Stimulated activated effector memory CD8-positive, alpha-beta T cell treated with anti-CD3 and anti-CD28 coated beads, Interleukin-12 subunit alpha, Interleukin-12 subunit beta, amount 100 ng/mL, for 72 hours (primary cell): ENCODE measurements at regions not wholly inside any gene's neighbourhood (a gene's known extent, or its start where the extent isn't known, plus 50 kb on each side); places are given as distances from the start of the nearest gene placed in this dataset.

Source experiments
- ATAC-seq: fragments of 150-1000 bp; cut with Tn5 transposase; 2 replicates; pipeline ENCODE4 v1.10.0; 2021
- DNase-seq, 2 donors: peaks; one replicate each; pipeline ENCODE4 v3.0.0; 2021 to 2022; ENCODE audit warnings: low spot score in 2 of 2
- H3K27ac Mint-ChIP-seq: one replicate; pipeline ENCODE4 v1.8.0; 2022; ENCODE audit warnings: mild to moderate bottlenecking, mixed read lengths
- H3K36me3 Mint-ChIP-seq: one replicate; pipeline ENCODE4 v1.8.0; 2022; ENCODE audit warnings: mild to moderate bottlenecking, mixed read lengths
- H3K4me1 Mint-ChIP-seq: one replicate; pipeline ENCODE4 v1.8.0; 2022; ENCODE audit warnings: mixed read lengths
- H3K4me3 Mint-ChIP-seq: one replicate; pipeline ENCODE4 v1.8.0; 2022; ENCODE audit warnings: mild to moderate bottlenecking, mixed read lengths
- H3K9me3 Mint-ChIP-seq: one replicate; pipeline ENCODE4 v1.8.0; 2022; ENCODE audit warnings: mixed read lengths

GRCh38 chr13:74511523-74511922 lies 377.3 kb upstream of the KLF12 start:
- Mint-ChIP-seq H3K9me3 (peaks cover 4% of the 10 kb centered on the region), H3K27ac (no peak overlapping the region), H3K4me3 (no peak overlapping the region), H3K36me3 (no peaks in the 10 kb centered on the region), H3K4me1 (no peaks in the 10 kb centered on the region)
- ATAC-seq (no peak), DNase-seq (no peak)

GRCh38 chr13:74487091-74487722 lies 353.0 kb upstream of the KLF12 start:
- no peaks in the 10 kb centered on the region for H3K9me3 Mint-ChIP-seq
- no peak for ATAC-seq
- H3K4me3 Mint-ChIP-seq = no peak overlapping the region
- no peak overlapping the region for H3K27ac Mint-ChIP-seq
- H3K36me3 Mint-ChIP-seq = no peaks in the 10 kb centered on the region
- no peaks in the 10 kb centered on the region for H3K4me1 Mint-ChIP-seq
- DNase-seq = no peak

GRCh38 chr13:74485757-74486156 lies 351.6 kb upstream of the KLF12 start:
- Mint-ChIP-seq H3K27ac (no peak overlapping the region), H3K4me1 (no peaks in the 10 kb centered on the region), H3K36me3 (no peaks in the 10 kb centered on the region), H3K9me3 (no peaks in the 10 kb centered on the region), H3K4me3 (no peak overlapping the region)
- DNase-seq (no peak), ATAC-seq (peak; percentile 62)

- H3K4me1 Mint-ChIP-seq = no peaks in the 10 kb centered on the region
- H3K9me3 Mint-ChIP-seq = peaks cover 3% of the 10 kb centered on the region
- ATAC-seq (no peak), DNase-seq (no peak)
- H3K4me3 Mint-ChIP-seq = no peak overlapping the region
- no peaks in the 10 kb centered on the region for H3K36me3 Mint-ChIP-seq
- H3K27ac Mint-ChIP-seq = no peak overlapping the region
Measured at GRCh38 chr13:74479124-74479523, 344.9 kb upstream of the KLF12 start.

- ATAC-seq (no peak), DNase-seq (no peak)
- H3K4me3 Mint-ChIP-seq = no peak overlapping the region
- no peaks in the 10 kb centered on the region for H3K36me3 Mint-ChIP-seq
- no peaks in the 10 kb centered on the region for H3K4me1 Mint-ChIP-seq
- H3K9me3 Mint-ChIP-seq = peaks cover 3% of the 10 kb centered on the region
- no peak overlapping the region for H3K27ac Mint-ChIP-seq
Measured at GRCh38 chr13:74476788-74477187, 342.6 kb upstream of the KLF12 start.

- H3K36me3 Mint-ChIP-seq = no peaks in the 10 kb centered on the region
- peaks cover 3% of the 10 kb centered on the region for H3K9me3 Mint-ChIP-seq
- H3K4me1 Mint-ChIP-seq = no peaks in the 10 kb centered on the region
- DNase-seq = no peak
- ATAC-seq = no peak
- no peak overlapping the region for H3K4me3 Mint-ChIP-seq
- H3K27ac Mint-ChIP-seq = no peak overlapping the region
Measured at GRCh38 chr13:74476365-74476764, 342.2 kb upstream of the KLF12 start.

GRCh38 chr13:74466864-74467263 lies 332.7 kb upstream of the KLF12 start:
- ATAC-seq (no peak), DNase-seq (no peak)
- H3K27ac Mint-ChIP-seq = no peak overlapping the region
- no peaks in the 10 kb centered on the region for H3K36me3 Mint-ChIP-seq
- no peaks in the 10 kb centered on the region for H3K9me3 Mint-ChIP-seq
- no peaks in the 10 kb centered on the region for H3K4me1 Mint-ChIP-seq
- H3K4me3 Mint-ChIP-seq = no peak overlapping the region

GRCh38 chr13:74466020-74466419 lies 331.8 kb upstream of the KLF12 start:
- Mint-ChIP-seq H3K4me3 (no peak overlapping the region), H3K4me1 (no peaks in the 10 kb centered on the region), H3K9me3 (no peaks in the 10 kb centered on the region), H3K36me3 (no peaks in the 10 kb centered on the region), H3K27ac (no peak overlapping the region)
- DNase-seq (no peak), ATAC-seq (no peak)

- Mint-ChIP-seq H3K9me3 (no peaks in the 10 kb centered on the region), H3K4me1 (no peaks in the 10 kb centered on the region), H3K36me3 (no peaks in the 10 kb centered on the region), H3K4me3 (no peak overlapping the region), H3K27ac (no peak overlapping the region)
- ATAC-seq = no peak
- no peak for DNase-seq
Measured at GRCh38 chr13:74465271-74465670, 331.1 kb upstream of the KLF12 start.

GRCh38 chr13:74464670-74465069 lies 330.5 kb upstream of the KLF12 start:
- no peak for ATAC-seq
- Mint-ChIP-seq H3K36me3 (no peaks in the 10 kb centered on the region), H3K9me3 (no peaks in the 10 kb centered on the region), H3K27ac (no peak overlapping the region), H3K4me3 (no peak overlapping the region), H3K4me1 (no peaks in the 10 kb centered on the region)
- no peak for DNase-seq

GRCh38 chr13:74461011-74461410 lies 326.8 kb upstream of the KLF12 start:
- no peaks in the 10 kb centered on the region for H3K4me1 Mint-ChIP-seq
- H3K4me3 Mint-ChIP-seq = no peak overlapping the region
- ATAC-seq (no peak), DNase-seq (no peak)
- H3K36me3 Mint-ChIP-seq = no peaks in the 10 kb centered on the region
- H3K9me3 Mint-ChIP-seq = no peaks in the 10 kb centered on the region
- no peak overlapping the region for H3K27ac Mint-ChIP-seq

- Mint-ChIP-seq H3K4me3 (no peak overlapping the region), H3K9me3 (no peaks in the 10 kb centered on the region), H3K27ac (no peak overlapping the region), H3K36me3 (no peaks in the 10 kb centered on the region), H3K4me1 (peaks cover 5% of the 10 kb centered on the region)
- ATAC-seq (no peak), DNase-seq (no peak)
Measured at GRCh38 chr13:74452881-74453280, 318.7 kb upstream of the KLF12 start.

- no peak overlapping the region for H3K4me3 Mint-ChIP-seq
- H3K9me3 Mint-ChIP-seq = no peaks in the 10 kb centered on the region
Measured at GRCh38 chr13:74452176-74452575, 318.0 kb upstream of the KLF12 start.

GRCh38 chr13:74450964-74451363 lies 316.8 kb upstream of the KLF12 start:
- H3K27ac Mint-ChIP-seq = no peak overlapping the region
- H3K36me3 Mint-ChIP-seq = no peaks in the 10 kb centered on the region
- no peaks in the 10 kb centered on the region for H3K9me3 Mint-ChIP-seq
- ATAC-seq (no peak), DNase-seq (no peak)
- H3K4me1 Mint-ChIP-seq = peaks cover 5% of the 10 kb centered on the region
- no peak overlapping the region for H3K4me3 Mint-ChIP-seq

More at GRCh38 chr13:74452176-74452575, 318.0 kb upstream of the KLF12 start:
- no peak for DNase-seq
- ATAC-seq = no peak
- Mint-ChIP-seq H3K4me1 (peaks cover 5% of the 10 kb centered on the region), H3K27ac (no peak overlapping the region), H3K36me3 (no peaks in the 10 kb centered on the region)

GRCh38 chr13:74450525-74450845 lies 316.3 kb upstream of the KLF12 start:
- Mint-ChIP-seq H3K9me3 (no peaks in the 10 kb centered on the region), H3K4me3 (no peak overlapping the region), H3K4me1 (peaks cover 5% of the 10 kb centered on the region), H3K36me3 (no peaks in the 10 kb centered on the region), H3K27ac (no peak overlapping the region)
- no peak for ATAC-seq
- DNase-seq = no peak

- DNase-seq = no peak
- H3K27ac Mint-ChIP-seq = no peak overlapping the region
- no peaks in the 10 kb centered on the region for H3K36me3 Mint-ChIP-seq
- H3K4me1 Mint-ChIP-seq = peaks cover 5% of the 10 kb centered on the region
- no peak for ATAC-seq
- no peak overlapping the region for H3K4me3 Mint-ChIP-seq
- no peaks in the 10 kb centered on the region for H3K9me3 Mint-ChIP-seq
Measured at GRCh38 chr13:74449811-74450524, 315.8 kb upstream of the KLF12 start.
